Hypothalamus (tissue), 51 donors: ENCODE measurements at regions not wholly inside any gene's neighbourhood (a gene's known extent, or its start where the extent isn't known, plus 50 kb on each side); places are given as distances from the start of the nearest gene placed in this dataset.

Experiments
- DNase-seq, 51 donors: peaks; one replicate each; lab custom pipeline; 2025; lab: John Stamatoyannopoulos, UW

DNA sequence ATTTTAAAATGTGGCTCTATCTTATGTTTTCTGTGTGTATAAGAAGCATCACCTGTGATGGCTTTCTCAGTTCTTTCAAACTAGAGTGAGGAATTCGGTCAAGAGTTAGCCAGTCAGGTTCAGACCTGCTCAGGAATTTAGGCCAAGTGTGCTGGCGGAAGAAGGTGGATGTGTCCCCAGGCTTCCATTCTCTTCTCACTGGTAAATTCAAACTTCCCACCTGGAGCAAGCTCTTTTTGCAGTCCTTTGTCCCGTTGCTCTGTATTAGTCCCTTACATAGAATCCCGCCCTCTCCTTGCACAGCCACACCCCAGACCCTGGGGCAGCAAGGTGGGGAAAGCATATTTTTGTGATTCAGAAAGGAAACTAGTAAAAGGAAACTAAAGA lies 124.7 kb upstream of the PWP1 start:
- DNase-seq = no peak

DNA sequence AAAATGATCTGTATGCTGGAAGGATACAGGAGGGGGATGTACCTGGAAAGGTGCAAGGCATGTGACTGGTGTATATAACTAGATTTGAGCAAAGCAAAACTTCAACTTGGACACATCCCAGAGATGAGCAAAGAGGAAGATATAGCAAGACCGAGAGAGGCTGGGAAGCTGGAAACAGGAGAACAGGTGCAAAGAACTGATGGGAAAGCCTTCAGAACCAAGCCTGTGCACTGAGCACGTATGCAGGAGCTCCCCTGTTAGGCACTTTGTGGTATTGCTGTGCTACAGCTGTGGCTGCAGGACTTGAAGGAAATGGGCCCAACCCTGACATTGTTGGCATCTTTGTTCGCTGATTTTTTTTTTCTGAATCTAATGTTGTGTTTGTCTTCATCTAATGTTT lies 120.7 kb upstream of the PWP1 start:
- no peak for DNase-seq

DNA sequence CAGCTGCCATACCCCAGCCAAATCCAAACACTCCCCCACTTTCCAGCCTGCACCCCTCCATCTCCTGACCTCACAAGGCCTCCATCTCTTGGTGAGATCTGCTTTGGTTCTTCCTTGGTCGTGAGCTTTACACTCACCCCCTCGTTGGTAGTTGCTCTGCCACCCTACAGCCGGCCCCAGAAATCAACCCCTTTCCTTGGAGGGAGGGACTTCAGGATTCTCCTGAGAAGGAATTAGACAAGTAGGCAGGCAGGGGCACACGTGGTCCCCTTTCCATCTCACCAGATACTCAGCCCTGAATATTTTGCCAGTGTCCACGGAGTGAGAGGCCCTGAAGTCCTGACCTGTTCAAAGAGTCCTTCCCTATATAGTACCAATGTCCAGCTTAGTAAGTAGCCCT lies 120.0 kb upstream of the PWP1 start:
- no peak for DNase-seq

DNA sequence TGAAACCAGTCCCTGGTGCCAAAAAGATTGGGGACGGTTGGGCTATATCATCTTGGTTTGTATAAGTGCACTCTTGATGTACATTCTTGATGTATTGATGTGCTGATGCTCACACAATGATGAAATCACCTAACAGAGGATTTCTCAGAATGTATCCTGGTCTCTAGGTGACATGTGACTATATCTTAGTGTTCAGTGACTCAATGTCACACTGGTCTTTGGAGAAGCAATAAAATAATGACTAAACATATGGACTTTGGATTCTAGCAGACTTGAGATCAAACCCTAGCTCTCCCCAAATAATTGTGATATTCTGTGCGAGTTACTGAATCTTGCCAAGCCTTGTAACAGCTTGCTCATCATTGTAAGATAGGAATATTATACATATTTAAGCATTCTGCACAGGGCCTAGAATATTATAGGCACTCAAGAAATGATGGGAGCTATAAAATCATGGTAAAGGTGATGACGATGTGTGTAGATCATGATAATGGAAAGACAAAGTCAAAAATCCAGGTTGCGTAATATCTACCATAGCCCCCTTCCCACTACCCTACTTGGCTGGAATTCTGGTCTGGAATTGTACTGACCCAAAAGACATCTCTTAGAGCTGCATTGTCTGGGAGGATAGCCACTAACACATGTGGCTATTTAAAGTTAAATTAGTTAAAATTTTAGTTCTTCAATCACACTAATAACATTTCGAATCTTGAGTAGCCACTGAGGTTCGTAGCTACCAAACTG lies 117.6 kb upstream of the PWP1 start:
- no peak for DNase-seq

DNA sequence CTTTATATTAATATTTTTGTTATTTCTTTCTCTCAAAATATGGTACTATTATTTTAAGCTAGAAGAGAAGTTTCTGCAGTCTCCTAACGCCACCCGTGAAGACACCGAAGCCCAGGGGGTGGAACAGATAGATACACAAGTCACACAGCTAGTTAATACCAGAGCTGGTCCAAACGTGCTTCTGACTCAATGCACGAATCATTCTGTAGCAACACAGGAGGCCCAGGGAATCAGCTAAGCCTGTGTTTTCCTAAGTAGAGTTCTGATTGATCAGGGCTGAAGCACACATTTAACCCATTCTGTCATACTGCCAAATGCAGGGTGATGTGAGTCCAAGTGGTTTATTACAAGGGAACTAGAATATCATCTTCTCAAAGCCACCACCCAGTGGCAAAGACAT lies 116.9 kb upstream of the PWP1 start:
- no peak for DNase-seq

DNA sequence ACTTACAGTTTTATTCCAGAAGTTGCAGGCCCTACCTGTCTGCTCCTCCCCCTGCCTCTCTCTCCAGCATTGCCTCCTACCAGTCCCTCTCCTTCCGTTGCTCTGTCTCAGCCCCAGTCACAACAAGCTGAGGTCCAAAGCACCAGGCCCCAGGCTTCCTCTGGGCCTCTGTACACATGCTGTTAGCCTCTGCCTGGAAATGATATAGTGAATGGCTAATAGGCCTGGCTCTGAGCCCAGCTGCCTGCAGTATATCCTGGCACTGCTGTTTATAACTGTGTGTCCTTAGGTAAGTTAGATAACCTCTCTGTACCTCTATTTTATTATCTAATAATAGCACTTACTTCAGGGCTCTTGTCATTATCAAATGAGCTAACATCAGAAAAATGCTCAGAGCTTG lies 114.9 kb upstream of the PWP1 start:
- no peak for DNase-seq

DNA sequence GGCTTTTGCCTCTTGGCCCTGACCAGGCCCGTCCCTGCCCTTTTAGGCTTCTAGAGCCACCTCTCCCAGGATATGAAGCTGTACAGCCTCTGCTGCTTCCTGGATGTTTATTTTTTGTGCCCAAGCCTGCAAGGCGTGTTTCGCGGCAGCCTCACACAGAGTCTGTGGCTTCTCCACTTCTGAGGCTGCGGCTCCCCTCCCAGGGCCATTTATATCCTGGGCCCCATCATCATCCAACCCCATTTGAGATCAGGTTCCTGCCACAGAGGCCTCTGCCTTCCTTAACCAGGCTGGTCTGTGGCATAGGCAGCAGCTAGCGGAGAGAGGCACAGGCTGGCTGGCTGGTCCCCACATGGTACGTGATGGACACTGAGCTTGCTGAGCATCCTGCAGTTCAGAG lies 114.1 kb upstream of the PWP1 start:
- no peak for DNase-seq

DNA sequence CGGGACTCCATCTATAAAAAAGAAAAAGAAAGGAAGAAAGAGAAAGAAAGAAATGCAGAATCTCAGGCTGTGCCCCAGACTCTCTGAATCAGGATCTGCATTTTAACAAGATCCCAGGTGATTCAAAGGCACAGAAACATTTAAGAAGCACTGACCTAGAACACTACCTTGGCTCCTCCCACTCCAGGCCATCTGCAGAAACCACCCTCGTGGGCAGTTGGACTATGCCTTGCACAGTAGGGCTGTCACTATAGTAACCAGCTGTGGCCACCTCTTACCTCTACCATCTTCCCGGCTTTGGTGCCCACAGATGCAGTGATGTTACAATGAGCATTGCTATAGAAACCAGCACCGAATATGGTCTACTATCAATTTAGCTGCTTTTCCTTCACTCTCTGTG lies 110.9 kb upstream of the PWP1 start:
- DNase-seq = peak in 2 of 51 donors; percentile 6 to 8

DNA sequence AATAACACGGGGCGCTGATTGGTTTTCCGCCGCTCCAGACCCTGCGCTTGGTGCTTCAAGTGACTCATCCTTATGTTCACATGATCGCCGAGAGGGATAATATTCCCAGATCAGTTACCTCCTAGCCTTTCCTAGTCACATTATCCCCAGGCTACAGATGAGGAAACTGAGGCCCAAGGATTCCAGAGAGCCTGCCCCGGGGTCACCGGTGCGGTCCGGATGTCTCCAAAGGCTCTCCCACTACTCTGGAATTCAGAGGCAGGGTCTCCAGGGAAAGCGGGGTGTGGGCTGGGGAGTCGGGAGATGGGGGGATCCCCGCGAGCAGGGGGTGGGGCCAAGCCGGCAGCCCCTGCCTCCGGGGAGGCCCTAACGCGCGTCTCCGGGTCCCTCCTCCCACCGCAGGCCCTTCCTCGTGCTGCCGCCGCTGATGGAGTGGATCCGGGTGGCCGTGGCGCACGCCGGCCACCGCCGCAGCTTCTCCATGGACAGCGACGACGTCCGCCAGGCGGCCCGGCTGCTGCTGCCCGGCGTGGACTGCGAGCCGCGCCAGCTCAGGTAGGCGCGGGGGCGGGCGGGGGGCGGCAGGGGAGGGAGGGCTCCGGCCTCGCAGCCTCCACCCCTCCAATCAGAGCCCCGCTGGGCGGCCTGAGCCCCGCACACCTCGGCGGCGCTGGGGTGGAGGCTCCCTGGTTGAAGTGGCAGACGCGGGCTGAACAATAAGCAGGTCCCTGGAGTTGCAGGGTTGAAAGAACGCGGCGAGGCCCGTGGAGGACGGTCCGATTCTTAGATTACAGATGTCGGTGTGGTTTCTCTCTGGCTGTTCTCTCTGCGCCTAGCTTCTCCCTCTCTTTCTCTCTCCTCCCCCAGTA lies 104.6 kb upstream of the PWP1 start:
- DNase-seq = peak in 4 of 51 donors; percentile 3 to 22 (median 14)

DNA sequence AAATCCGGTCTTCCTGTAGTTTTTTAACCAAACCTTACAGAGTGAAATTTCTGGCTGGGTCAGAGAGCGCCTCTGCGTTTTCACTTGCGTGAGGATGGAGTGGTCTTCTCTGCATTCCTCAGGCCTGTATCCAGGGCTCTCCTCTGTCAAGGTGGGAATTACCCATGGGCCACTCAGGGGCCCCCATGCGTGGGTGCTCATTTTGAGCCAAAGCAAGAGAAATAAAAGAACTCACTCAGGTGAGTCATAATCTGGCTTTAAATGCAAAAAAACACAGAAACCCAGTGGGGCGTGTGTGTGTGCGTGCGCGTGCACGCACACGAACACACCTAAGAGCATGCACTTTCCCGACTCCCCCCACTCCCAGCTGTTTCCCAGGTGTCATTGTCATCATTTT lies 104.0 kb upstream of the PWP1 start:
- DNase-seq = no peak

DNA sequence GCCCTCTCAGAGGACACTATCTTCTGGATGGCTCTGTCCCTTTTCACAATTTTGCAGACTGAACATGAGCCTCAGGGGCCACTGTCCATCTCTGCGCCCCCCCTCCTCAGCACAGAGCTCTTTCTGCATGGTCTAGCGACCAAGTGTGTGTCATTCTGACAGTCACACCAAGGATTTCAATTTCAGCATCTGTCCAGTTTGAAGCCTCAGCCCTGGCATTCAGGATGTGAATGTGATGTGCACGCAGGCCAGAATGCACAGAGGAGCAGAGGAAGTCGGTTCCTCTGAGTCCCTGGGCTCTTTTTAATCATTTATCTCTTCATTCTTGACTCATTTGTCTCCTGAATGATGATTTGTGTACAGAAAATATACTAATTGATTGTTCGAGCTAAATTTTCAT lies 102.0 kb upstream of the PWP1 start:
- DNase-seq = no peak

DNA sequence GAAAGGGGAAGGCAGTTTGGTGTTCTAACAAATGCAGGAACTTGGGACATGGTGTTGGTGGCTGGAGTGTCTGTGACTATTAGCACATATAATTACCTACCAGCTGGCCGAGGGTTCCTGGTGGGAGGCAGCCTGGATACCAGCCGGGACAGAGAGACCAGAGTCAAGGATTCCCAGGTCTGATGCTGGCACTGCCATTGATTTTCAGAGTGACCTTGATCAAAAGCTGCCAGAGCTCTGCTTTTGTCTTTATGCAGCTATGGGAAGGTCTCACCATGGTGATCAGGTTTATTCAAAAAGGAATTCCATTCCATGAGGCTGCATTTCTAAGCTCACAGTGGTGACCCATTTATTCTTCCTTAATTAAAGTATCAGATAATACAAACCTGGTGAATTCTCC lies 101.0 kb upstream of the PWP1 start:
- peak in 1 of 51 donors; percentile 9 for DNase-seq

DNA sequence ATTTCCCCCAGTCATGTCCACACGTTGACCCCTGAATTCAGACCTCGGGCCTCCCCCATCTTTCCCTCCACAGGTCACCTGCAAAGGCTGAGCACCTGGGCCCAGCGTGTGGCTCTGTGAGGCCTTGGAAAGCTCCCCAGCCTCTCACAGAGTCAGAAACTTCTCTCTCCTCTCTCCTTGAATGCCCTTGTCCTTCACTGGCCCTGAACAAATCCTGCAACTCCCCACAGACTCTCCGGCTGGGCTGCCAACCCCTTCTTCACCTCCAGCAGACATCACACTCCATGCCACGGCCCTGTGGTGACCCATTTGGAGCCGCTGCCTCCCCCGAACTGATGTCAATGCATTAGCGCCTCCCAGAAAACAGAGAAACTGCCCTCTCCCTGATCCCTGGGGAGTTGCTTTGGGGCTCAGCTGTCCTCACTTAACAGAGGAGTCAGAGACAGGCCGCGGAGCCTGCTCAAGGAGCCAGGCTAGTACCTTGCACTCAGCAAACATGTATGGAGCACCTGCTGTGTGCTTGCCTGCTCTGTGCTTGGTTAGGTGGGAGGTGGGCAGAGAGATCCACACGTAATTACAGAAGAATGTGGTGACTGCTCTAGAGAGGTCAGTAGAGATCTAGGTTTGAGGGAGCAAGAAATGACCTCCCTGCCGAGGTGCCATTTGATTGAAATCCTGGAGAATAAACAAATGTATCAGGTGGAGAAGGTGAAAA lies 99.2 kb upstream of the PWP1 start:
- no peak for DNase-seq

DNA sequence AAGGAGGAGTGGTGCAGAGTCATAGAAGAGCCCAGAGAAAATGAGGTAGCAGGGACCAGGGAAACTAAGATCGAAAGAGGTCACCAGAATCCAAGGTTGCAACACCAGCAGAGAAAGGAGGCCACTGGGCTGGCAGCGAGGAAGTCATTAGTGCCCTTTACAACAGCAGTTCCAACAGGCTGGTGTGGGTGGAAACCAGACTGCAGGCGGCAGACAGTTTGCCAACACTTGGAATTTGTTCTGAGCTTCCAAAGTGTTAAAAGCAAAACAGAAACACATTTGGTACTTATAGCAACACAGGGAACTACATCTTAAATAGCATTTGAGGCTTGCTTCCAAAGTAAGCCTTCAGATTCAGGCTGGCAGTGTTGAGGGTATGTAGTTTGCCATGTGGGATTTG lies 95.2 kb upstream of the PWP1 start:
- no peak for DNase-seq

DNA sequence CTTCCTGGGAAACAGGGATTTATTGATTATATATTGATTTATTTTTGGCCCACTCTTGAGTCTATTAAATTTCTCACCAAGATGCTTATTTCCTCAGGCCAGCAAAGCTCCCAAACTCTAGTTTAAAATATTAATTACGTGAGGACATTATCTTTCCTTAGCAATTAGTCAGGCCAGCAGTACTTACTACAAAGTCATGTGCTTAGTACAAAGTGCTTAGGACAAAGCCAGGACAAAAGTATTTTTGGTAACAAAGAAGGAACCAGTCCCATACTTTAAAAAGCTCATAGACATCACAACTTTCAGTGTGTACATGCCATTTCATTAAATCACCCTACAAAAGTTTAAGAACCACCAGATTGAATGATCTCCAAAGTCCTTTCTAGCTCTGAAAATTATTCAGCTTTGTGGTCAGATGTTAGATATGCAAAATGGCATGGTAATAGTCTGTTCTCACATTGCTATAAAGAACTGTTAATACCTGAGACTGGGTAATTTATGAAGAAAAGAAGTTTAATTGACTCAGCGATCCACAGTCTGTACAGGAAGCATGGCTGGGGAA lies 94.7 kb upstream of the PWP1 start:
- DNase-seq = no peak

DNA sequence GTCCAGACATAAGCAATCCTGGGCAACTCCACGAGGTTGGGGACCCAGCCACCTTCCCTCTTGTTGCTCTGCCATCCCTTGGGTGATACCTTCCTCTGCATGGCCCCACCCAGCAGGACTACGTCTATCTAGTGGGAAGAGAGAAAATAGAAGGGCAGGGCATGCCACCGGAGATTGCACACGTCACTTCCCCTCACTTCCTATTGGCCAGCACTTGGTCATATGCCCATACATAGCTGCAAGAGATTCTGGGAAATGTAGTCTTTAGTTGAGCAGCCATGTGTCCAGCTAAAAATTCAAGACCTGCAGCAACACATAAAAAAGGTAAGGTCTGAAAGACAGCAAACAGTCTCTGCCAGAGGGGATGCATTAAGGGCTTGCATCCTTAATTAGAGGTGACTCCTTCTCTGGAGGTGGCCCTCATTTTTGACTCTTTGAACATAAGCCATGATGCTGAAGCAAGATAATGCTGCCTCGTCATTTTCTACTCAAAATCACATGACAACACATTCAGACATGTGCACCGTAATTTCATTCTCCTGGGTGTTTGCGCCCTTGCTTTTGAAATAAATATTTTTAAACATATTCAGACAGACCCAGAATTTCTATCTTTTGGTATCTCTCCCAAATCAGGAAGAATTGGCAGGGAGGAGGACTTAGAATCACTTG lies 91.8 kb upstream of the PWP1 start:
- DNase-seq = no peak

DNA sequence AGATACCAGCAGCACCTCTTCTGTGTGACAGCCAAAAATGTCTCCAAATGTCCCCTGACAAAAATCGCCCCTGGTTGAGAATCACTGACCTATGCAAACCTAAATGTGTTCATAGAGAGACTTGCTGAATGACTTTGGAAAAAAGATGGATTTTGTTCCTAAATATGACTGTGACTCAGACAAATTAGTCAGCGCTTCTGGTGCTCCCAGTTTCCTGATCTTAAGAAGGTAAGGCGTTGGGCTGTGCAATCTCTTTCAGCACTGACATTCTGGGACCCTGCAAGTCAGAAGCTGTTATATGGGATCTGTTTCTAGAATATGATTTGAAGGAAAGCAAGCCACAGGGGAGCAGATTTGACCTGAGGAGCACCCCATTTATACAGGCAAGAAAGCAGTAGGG lies 90.6 kb upstream of the PWP1 start:
- no peak for DNase-seq

DNA sequence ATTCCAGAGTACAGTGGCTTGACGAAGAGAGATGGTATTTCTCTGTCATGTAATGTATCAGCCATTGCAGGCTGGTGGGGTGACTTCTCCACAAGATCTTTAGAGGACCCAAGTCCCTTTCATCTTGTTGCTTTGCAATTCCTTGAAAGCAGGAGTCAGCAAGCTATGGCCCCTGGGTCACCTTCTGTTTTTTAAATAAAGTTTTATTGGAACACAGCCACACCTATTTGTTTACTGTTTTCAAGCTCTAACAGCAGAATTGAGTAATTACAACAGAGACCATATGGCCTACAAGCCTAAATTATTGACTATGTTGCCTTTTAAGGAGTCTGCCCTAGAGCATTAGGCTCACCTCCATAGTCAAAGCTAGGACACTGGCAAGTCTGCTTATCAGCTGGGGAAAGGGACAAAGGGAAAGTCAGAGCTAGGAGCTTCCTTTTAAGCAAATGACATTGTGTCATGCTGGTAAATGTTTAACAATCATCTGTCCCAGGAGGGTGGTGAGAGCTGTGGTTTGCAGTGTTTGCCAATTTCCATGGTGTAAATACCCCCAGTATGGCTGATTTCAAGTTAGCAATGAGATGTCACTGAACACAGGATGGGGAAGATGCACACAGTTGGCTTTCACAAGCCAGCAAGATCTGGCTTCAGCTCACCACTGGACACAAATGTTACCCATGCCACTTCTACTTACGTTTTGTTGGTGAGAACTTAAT lies 87.7 kb upstream of the PWP1 start:
- DNase-seq = no peak

DNA sequence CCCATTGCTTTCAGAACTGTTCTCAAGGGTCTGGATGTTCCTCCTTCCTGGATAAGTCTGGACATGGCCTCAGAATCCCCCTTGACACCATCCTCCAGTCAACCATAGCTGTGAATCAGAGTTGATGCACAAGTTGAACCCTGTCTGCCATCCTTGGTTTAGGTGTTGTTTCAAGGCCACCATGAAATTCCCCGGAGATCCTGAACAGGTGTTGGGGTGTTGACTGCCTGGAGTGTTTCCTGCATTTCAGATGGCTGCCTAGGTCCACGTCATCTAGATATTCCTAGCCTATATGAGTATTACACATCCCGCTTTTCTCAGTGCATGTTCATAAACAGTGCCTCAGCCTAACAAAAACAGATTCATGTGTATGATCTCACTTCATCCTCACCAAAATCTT lies 86.7 kb upstream of the PWP1 start:
- no peak for DNase-seq

DNA sequence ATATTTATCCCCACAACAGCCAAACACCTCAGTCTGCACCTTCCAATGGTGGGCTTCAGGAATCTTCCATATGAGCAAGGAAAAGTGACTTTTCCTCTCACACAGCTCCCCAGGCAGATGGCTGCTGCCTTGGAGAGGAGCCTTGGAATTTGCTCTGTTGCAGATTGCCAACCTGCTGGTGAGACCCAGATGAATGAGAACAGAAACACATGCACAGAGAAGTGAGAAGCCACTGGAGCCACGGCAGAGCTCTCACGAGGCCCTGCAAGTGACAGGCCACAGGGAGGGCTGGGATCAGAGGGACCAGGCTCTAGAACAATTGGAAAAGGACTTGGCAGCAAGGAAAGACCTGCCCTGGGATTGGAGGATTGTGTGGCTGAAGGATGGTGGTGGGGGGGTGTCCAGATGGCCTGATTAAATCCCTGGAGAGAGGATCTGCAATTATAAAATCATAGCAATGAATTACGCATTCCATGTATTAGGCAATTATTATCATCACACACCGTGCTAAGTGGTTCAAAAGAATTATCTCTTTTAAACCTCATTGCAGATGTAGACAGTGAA lies 84.9 kb upstream of the PWP1 start:
- DNase-seq = peak in 3 of 51 donors; percentile 1 to 11 (median 6)
